ENCODE measurements at regions not wholly inside any gene's neighbourhood (a gene's known extent, or its start where the extent isn't known, plus 50 kb on each side); places are given as distances from the start of the nearest gene placed in this dataset.

DNA sequence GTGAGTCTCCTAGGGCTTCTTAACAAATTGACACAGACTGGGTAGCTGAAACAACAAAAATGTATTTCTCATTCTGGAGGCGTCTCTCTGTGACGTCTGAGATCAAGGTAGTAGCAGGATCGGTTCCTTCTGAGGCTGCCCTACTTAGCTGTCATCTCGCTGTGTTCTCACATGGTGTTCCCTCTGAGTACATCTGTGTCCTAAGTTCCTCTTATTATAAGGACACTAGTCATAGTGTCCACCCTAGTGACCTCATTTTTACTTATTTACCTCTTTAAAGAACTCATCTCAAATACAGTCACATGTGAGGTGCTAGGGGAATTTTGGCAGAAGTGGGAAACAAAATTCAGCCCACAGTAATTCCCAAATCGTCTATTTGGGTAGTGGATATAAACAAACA lies 529.1 kb downstream of the NPIPA7 start:
- WGBS, result 59% methylated on average over 5 of the region's 5 CpGs
- no peaks in the 10 kb centered on the region for H3K36me3 ChIP-seq (ENCODE audit: control insufficient read depth in 4 of 4, insufficient read depth in 3 of 4, low read depth in 1 of 4, low read length in 3 of 4)
- H3K27ac ChIP-seq (ENCODE audit: low read depth in 1 of 2, low read length in 2 of 2), result no peak overlapping the region
- H3K9ac ChIP-seq (ENCODE audit: low read depth in 1 of 2, low read length in 2 of 2), result no peak overlapping the region
- TF ChIP-seq, protein P1, sequence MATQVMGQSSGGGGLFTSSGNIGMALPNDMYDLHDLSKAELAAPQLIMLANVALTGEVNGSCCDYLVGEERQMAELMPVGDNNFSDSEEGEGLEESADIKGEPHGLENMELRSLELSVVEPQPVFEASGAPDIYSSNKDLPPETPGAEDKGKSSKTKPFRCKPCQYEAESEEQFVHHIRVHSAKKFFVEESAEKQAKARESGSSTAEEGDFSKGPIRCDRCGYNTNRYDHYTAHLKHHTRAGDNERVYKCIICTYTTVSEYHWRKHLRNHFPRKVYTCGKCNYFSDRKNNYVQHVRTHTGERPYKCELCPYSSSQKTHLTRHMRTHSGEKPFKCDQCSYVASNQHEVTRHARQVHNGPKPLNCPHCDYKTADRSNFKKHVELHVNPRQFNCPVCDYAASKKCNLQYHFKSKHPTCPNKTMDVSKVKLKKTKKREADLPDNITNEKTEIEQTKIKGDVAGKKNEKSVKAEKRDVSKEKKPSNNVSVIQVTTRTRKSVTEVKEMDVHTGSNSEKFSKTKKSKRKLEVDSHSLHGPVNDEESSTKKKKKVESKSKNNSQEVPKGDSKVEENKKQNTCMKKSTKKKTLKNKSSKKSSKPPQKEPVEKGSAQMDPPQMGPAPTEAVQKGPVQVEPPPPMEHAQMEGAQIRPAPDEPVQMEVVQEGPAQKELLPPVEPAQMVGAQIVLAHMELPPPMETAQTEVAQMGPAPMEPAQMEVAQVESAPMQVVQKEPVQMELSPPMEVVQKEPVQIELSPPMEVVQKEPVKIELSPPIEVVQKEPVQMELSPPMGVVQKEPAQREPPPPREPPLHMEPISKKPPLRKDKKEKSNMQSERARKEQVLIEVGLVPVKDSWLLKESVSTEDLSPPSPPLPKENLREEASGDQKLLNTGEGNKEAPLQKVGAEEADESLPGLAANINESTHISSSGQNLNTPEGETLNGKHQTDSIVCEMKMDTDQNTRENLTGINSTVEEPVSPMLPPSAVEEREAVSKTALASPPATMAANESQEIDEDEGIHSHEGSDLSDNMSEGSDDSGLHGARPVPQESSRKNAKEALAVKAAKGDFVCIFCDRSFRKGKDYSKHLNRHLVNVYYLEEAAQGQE (IDR thresholded peaks at IDR 0.05), result no peak
- no peak for TF ChIP-seq FOXA2 (IDR thresholded peaks at IDR 0.05)
- no peak for TF ChIP-seq TAF1 (conservative IDR thresholded peaks at IDR 0.05)
- TF ChIP-seq RXRA (IDR thresholded peaks at IDR 0.05), result no peak
- TF ChIP-seq RAD21 (IDR thresholded peaks at IDR 0.05), result no peak
- TF ChIP-seq, protein P2, sequence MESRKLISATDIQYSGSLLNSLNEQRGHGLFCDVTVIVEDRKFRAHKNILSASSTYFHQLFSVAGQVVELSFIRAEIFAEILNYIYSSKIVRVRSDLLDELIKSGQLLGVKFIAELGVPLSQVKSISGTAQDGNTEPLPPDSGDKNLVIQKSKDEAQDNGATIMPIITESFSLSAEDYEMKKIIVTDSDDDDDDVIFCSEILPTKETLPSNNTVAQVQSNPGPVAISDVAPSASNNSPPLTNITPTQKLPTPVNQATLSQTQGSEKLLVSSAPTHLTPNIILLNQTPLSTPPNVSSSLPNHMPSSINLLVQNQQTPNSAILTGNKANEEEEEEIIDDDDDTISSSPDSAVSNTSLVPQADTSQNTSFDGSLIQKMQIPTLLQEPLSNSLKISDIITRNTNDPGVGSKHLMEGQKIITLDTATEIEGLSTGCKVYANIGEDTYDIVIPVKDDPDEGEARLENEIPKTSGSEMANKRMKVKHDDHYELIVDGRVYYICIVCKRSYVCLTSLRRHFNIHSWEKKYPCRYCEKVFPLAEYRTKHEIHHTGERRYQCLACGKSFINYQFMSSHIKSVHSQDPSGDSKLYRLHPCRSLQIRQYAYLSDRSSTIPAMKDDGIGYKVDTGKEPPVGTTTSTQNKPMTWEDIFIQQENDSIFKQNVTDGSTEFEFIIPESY (IDR thresholded peaks at IDR 0.05), result no peak
- TF ChIP-seq, protein P3, sequence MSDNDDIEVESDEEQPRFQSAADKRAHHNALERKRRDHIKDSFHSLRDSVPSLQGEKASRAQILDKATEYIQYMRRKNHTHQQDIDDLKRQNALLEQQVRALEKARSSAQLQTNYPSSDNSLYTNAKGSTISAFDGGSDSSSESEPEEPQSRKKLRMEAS (IDR thresholded peaks at IDR 0.05), result no peak
- no peak for TF ChIP-seq FOXA1 (IDR thresholded peaks at IDR 0.05)
- no peak for TF ChIP-seq HNF4A (conservative IDR thresholded peaks at IDR 0.05)
- TF ChIP-seq NR2F2 (IDR thresholded peaks at IDR 0.05), result no peak
- TF ChIP-seq, protein P4, sequence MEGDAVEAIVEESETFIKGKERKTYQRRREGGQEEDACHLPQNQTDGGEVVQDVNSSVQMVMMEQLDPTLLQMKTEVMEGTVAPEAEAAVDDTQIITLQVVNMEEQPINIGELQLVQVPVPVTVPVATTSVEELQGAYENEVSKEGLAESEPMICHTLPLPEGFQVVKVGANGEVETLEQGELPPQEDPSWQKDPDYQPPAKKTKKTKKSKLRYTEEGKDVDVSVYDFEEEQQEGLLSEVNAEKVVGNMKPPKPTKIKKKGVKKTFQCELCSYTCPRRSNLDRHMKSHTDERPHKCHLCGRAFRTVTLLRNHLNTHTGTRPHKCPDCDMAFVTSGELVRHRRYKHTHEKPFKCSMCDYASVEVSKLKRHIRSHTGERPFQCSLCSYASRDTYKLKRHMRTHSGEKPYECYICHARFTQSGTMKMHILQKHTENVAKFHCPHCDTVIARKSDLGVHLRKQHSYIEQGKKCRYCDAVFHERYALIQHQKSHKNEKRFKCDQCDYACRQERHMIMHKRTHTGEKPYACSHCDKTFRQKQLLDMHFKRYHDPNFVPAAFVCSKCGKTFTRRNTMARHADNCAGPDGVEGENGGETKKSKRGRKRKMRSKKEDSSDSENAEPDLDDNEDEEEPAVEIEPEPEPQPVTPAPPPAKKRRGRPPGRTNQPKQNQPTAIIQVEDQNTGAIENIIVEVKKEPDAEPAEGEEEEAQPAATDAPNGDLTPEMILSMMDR (IDR thresholded peaks at IDR 0.05; ENCODE audit: low read depth, low read length, missing input control), result no peak
- no peaks in the 10 kb centered on the region for H3K4me1 ChIP-seq (ENCODE audit: control insufficient read depth in 4 of 4, insufficient read depth in 4 of 4, low read length in 3 of 4)
- no peak overlapping the region for H3K4me3 ChIP-seq (ENCODE audit: low read depth in 1 of 3, low read length in 3 of 3)
- no peak for DNase-seq (ENCODE audit: low spot score)
- peaks cover 0 to 5% (median 0%) of the 10 kb centered on the region in 4 donors for H3K9me3 ChIP-seq (ENCODE audit: control insufficient read depth in 4 of 4, low read length in 3 of 4)
- H3K27me3 ChIP-seq (ENCODE audit: control insufficient read depth in 4 of 4, insufficient read depth in 4 of 4, low read length in 3 of 4), result no peaks in the 10 kb centered on the region

DNA sequence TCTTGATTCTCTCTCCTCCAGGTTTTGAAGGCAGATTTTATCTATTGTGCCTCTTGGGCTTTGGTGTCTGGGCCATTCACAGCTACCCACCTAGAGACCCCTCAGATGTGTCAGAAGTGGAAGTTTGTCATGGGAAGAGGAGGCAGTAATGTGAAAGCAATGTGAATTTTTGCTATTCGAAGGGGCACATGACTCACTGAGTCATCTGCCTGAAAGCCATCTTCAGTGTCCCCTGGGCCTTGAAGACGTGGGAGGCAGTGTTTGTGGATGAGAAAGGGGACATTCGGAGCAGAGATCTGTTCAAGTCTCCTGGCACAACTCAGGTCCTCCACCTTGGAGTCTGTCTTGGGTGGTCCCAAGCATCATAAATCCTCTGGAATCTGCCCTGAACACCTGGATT lies 530.2 kb downstream of the NPIPA7 start:
- no peaks in the 10 kb centered on the region for H3K27me3 ChIP-seq (ENCODE audit: control insufficient read depth in 4 of 4, insufficient read depth in 4 of 4, low read length in 3 of 4)
- no peak overlapping the region for H3K4me3 ChIP-seq (ENCODE audit: low read depth in 1 of 3, low read length in 3 of 3)
- WGBS, result 72% methylated on average over 3 of the region's 3 CpGs
- H3K9ac ChIP-seq (ENCODE audit: low read depth in 1 of 2, low read length in 2 of 2), result no peak overlapping the region
- H3K36me3 ChIP-seq (ENCODE audit: control insufficient read depth in 4 of 4, insufficient read depth in 3 of 4, low read depth in 1 of 4, low read length in 3 of 4), result no peaks in the 10 kb centered on the region
- no peak overlapping the region for H3K27ac ChIP-seq (ENCODE audit: low read depth in 1 of 2, low read length in 2 of 2)
- no peak for DNase-seq (ENCODE audit: low spot score)
- TF ChIP-seq, protein P2 (IDR thresholded peaks at IDR 0.05), result no peak
- TF ChIP-seq YY1 (IDR thresholded peaks at IDR 0.05) (no peak), JUND (IDR thresholded peaks at IDR 0.05) (no peak), FOXA2 (IDR thresholded peaks at IDR 0.05) (no peak), GABPA (IDR thresholded peaks at IDR 0.05 in 1 of 2, conservative IDR thresholded peaks at IDR 0.05 in 1 of 2) (no peak)
- TF ChIP-seq, protein P1 (IDR thresholded peaks at IDR 0.05), result no peak
- TF ChIP-seq, protein P3 (IDR thresholded peaks at IDR 0.05), result no peak
- peaks cover 0 to 1% (median 0%) of the 10 kb centered on the region in 4 donors for H3K9me3 ChIP-seq (ENCODE audit: control insufficient read depth in 4 of 4, low read length in 3 of 4)
- no peaks in the 10 kb centered on the region for H3K4me1 ChIP-seq (ENCODE audit: control insufficient read depth in 4 of 4, insufficient read depth in 4 of 4, low read length in 3 of 4)

All from liver (tissue), 8 donors.